ENCODE measurements at regions not wholly inside any gene's neighbourhood (a gene's known extent, or its start where the extent isn't known, plus 50 kb on each side); places are given as distances from the start of the nearest gene placed in this dataset.

DNA sequence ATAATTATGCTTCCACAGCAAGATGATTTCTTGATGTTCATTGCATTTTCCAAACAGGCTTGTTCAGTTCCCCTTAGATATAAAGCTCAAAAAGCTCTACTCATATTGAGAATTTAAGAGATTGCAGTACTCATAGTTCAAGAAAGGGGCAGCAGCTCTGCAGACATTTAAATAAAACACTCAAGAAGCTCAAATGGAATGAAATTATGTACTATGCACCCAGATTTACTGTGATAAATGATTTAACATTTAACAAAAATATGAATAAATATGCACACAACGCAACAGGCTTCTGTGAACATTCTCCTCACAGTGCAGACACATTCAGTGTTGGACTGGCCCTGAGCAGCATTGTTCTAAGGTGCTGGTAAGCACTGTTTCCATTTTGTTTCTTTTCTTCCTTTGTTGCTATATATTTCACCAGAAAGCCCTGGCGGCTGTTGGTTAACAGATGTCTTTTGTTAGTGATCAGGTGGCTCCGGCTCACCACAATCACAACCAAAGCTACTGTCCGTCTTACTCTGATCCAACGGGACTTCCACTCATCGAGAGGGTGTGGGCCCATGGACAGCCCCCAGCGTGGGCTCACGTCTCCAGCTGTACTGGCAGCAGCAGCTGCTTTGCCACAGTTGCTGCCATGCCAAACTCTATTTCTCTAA lies 1440.3 kb downstream of the NCAM2 start:
- intact Hi-C loops (cut with DNase I): no loop called here
- no peak for ATAC-seq
- no peak for DNase-seq (ENCODE audit: low spot score)

DNA sequence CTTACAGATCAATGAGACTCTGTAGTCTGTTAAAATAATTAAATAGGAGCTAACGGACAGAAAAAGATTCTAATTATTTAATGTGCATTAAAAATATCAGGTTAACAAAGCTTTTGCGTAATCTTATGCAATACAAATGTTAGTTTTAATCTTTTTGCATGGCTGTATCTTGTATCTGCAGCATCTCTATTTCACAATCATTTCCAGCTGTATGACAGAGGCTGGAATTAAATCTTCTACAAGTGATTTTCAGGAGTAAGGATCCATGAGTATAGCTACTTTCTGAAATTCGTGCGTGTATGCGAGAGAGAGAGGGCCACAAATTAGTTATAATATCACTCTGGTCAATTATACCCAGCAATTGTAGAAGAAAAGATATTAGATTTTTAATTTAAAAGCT lies 1446.8 kb downstream of the NCAM2 start:
- intact Hi-C loops (cut with DNase I): no loop called here
- DNase-seq (ENCODE audit: low spot score) (no peak), ATAC-seq (no peak)

DNA sequence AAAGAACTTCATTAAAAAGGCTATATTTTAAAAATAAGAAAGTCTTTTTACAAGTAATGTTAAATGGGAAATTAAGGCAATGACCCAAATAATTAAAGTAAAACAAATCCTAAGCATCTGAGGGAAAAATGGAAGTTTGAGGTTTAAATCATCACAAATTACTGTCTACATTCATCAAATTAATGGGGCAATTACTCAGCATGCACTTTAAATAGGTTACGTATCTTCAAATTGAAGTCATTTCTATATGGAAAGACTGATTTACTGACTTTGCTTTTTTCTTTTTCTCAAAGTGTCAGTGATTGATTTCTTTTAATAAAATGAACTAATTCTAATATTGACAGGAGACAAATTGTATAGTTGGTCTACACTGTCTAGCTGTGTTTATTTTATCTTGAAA lies 1452.3 kb downstream of the NCAM2 start:
- ATAC-seq (no peak), DNase-seq (ENCODE audit: low spot score) (no peak)
- intact Hi-C loops (cut with DNase I): no loop called here

DNA sequence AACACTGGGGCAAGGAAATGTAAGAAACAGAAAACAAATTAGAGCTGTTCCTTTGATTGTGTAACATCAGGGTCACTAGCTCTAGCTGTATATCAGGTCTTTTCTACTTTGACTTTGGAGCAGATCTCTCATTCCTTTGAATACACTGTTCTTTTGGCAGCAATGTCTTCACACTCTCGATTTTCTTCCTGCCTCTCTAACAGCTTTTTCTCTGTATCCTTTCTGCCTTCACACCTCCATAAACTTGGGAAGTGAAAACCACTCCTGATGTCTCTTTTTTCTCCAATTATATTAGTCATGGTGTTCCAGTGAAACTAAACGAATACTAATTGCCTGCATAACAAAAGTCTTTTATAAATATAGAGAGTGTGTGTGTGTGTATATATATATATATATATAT lies 1458.0 kb downstream of the NCAM2 start:
- ATAC-seq: no peak
- intact Hi-C loops (cut with DNase I): no loop called here
- no peak for DNase-seq (ENCODE audit: low spot score)

DNA sequence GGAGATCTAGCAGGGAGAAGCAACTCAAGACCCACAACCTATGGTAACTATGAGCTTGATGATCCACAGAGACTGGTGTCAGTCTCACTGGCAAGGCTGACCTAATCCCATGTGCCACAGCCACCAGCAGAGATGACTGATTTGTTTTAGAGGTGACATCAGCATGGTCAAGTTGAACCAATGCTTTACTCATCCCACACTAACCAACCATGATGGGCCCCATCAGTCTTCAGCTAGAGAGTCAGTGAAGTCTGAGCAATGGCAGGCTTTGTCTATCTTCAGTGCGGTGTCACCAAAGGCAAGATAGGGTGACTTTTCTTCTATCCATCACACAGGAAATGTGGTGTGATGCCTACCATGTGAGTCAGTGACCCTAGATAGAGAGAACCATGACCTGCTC lies 1470.7 kb downstream of the NCAM2 start:
- intact Hi-C loops (cut with DNase I): no loop called here
- no peak for DNase-seq (ENCODE audit: low spot score)
- ATAC-seq: no peak

DNA sequence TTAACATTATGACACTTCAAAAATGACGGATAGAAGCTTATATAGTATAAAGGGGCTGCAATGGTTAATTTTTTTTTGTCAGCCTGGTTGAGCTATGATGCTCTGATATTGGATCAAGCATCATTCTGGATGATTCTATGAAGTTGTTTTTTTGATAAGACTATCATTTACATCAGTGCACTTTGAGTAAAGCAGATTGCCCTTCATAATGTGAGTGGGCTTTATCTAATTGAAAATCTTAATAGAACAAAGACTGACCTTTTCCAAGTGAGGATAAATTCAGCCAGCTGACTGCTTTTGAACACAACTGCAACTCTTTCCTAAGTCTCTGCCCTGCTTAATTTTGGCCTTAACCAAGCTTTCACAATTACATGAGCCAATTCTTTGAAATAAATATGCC lies 1476.2 kb downstream of the NCAM2 start:
- intact Hi-C loops (cut with DNase I): no loop called here
- ATAC-seq: no peak
- DNase-seq (ENCODE audit: low spot score): no peak

DNA sequence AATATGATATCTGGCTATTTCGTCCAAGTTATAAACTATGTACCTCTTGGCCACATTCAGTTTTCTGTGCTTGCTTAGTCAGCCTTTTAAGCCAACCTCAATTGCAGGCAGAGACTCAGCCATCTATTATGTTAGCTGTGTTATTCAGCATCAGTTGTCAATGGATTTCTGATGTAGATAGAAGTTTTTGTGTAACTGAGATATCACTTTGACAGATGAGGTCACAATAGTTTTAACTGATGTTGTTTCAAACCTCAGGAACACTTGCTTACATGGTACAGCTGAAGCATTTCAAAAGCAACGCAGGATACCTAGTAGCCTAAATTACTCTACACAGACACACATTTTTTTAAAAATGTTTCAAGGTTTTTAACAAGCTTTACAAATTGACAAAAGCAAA lies 1478.0 kb downstream of the NCAM2 start:
- intact Hi-C loops (cut with DNase I): no loop called here
- no peak for ATAC-seq

DNA sequence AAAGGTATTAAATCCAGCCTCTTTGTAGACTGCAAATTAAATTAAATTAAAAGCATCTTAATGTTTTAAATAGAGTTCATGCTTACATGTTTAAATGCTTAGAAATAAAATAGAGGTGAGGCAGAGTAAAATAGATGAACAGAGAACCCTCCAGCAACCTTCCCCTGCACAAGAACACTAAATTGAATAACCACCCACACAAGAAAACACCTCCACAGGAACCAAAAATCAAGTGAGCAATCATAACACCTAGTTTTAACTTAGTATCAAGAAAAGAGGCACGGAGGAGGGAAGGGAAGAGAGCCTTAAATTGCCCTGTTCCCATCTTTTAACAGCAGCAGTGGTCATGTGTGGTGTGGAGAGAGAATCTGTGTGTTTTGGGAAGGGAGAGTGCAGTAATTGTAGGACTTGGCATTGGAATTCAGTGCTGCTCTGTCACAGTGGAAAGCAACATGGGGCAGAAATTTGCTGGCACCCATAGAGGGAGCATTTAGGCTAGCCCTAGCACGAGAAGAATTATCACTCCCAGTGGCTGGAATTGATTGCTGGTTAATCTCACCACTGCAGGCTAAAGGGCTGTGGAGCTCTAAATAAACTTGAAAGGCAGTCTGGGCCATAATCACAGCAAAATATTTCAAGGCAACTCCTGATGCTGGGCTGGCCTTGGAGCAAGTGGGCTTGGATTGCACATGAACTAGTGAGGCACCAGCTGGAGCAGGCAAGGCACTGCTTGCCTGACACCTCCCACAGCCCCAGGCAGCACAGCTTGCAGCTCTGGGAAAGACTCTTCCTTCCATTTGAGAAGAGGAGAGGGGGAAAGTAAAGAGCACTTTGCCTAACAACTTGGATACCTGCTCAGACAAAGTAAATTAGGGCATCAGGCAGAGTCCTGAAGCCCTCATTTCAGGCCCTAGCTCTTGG lies 1478.8 kb downstream of the NCAM2 start:
- no peak for ATAC-seq
- DNase-seq (ENCODE audit: low spot score): no peak
- intact Hi-C loops (cut with DNase I): no loop called here

More for the DNA sequence above, 1478.0 kb downstream of the NCAM2 start:
- no peak for DNase-seq (ENCODE audit: low spot score)

DNA sequence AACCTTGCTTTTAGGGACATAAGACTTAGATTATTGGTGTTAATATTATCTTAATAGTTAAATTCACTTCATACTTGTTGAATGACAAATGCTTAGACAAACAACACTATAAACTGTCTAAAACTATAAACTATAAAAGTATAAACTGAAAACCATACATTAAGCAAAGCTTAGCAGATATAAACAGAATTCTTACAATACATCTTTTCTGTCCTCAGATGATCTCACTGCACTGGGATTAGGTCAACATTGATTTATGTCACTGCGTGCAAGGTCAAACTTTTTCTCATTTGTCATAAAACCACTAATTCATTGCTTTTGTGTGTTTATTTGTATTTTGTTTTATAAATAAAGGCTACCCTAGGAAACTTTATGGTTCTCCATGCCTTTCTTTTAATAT lies 1491.8 kb downstream of the NCAM2 start:
- intact Hi-C loops (cut with DNase I): no loop called here
- DNase-seq (ENCODE audit: low spot score) (no peak), ATAC-seq (no peak)

DNA sequence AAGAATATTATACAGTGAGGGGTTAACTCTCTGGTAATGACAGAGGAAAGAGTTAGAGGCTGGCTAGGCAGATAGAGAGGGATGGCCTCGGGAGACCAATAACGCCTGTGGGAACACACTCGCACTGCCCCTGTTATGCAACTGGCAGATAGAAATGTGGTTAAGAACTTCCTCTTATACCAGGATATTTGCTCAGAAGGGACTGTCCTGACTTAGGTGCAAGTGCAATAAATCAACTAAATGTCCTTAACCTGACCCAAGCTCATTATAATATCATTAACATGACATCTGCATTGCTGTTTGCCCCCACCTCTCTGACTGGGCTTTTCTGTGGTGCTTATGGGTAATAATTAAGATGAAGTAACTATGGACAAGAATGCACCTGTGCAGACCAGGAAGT lies 1518.0 kb downstream of the NCAM2 start:
- DNase-seq (ENCODE audit: low spot score) (no peak), ATAC-seq (no peak)
- intact Hi-C loops (cut with DNase I): no loop called here

DNA sequence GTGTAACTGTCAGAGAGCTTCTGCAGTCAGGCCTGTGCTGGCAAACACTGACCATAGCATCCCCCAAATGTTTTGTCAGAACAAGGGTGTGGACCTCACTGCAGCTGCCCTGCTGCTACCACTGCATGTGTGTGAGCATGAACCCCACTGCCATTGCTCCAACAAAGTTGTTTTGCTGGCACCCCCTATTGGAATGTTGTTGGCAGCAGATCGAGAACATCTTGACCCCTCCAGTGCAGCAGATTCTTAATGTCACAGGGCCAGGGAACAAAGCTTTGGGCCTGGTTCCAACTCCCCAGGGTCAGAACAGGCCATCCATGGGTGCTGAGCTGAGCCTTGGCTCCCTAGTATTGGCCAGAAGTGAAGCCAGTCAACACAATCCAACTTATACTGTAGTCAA lies 1537.4 kb downstream of the NCAM2 start:
- DNase-seq (ENCODE audit: low spot score) (no peak), ATAC-seq (no peak)
- intact Hi-C loops (cut with DNase I): no loop called here

DNA sequence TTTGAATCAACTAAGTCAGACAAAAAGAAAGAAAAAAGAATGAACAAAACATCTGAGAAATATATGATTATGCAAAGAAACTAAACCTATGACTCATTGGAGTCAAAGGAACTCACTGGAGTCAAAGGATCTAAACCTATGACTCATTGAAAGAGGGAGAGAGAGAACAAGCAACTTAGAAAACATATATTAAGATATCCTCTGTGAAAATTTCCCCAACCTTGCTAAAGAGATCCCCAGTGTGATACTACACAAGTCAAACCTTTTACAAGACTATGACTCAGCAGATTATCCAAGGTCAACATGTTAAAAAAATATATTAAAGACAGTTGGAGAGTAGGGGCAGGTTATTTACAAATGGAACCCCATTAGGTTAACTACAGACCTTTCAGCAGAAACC lies 1538.3 kb downstream of the NCAM2 start:
- no peak for DNase-seq (ENCODE audit: low spot score)
- ATAC-seq: no peak
- intact Hi-C loops (cut with DNase I): no loop called here

DNA sequence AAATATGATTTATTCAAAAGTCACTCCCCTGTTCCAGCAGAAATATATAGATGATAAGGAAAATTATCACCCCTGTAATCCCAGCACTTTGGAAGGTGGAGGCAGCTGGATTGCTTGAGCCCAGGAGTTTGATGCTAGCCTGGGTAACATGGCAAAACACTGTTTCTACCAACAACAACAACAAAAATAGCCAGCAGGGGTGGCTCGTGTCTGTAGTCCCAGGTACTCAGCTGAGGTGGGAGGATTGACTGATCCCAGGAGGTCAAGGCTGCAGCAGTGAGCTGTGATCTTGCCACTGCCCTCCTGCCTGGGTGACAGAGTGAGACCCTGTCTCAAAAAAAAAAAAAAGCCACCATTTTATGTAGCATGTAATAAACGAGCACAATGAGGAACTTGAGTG lies 1546.5 kb downstream of the NCAM2 start:
- intact Hi-C loops (cut with DNase I): no loop called here
- no peak for ATAC-seq
- no peak for DNase-seq (ENCODE audit: low spot score)

DNA sequence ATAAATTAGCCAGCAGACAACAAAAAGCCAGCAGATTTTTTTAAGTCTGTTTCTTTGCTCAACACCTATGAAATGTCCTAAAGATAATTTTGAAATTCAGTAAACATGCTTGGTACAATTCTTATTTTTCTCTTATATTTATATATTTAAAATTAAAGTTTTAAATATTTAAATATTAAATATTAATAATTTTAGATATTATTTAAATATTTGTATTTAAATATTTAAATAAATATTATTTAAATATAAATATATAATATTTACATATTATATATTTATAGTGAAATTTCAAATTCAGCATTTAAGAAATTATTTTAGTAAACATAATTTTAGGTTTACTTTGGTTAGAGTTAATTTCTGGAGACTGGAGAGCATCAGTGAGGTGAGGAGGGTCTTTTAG lies 1554.2 kb downstream of the NCAM2 start:
- ATAC-seq: no peak
- DNase-seq (ENCODE audit: low spot score): no peak
- intact Hi-C loops (cut with DNase I): loop anchor here (5.0 kb wide), 1 partner anchor 325 kb away; no protein-coding TSS in a partner anchor

DNA sequence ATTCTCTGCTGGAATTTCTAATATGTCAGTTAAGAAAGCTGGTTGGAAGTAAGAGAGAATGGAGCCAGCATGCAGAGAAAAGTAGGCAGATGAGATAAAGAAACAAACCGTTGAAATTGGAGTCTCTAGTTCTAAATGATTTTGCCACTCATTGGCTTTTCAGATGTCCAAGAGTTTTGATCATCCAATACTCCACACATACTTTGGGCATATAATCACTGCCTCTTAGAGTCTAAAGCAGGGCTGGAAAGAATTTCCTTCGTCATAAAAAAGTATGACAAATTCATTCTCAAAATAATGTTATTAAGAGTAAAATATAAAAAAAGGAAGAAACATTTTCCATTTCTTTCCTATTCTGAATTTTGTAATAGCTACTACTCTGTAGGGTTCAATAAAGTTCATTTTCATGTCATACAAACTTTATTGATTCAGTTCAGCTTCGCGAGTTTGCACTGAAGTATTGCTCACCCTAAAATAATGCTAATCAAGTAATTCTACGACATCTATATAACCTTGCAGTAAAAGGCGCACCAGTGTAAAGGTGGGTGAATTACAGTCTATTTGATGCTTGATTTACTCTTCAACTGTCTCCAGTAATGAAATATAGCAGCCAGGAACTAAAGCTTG lies 1556.6 kb downstream of the NCAM2 start:
- no peak for ATAC-seq
- DNase-seq (ENCODE audit: low spot score): no peak
- intact Hi-C loops (cut with DNase I): loop anchor here (5.0 kb wide), 1 partner anchor 328 kb away; no protein-coding TSS in a partner anchor

DNA sequence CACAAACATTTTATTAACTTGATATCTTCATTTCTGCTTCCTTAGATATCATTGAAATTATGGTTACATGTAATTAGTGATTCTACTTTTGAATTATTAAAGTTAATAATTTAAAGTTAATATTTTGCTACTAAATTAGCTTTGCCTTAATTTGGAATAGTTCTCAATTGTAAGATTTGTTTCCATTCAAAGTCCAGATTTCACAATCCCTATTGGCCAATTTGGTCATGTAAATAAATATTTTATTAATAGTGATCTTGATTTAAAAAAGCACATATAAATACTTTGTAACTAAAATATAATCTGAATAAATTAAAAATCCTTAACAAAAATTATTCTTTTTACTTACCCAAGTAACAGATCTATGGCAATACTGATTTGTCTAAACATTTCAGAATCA lies 1558.6 kb downstream of the NCAM2 start:
- DNase-seq (ENCODE audit: low spot score): no peak

DNA sequence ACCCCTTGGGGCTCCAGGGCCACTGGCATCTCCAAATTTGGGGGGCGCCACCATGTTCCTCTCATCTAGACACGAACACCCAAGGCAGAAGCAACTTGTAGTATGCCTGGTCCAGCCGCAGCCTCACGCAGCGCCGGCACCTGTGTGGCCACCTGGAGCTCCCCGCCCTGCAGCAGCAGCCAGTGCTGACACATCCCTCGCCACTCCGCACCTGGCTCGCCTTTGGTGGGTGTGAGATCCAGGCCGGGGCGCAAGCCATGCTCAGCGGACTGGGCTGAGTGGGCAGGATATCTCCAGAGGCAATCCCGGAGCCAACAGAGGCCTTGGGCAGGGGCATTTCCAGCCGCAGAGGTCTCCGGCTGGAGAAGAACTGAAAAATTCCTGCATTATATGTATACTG lies 1563.7 kb downstream of the NCAM2 start:
- DNase-seq (ENCODE audit: low spot score) (no peak), ATAC-seq (no peak)
- intact Hi-C loops (cut with DNase I): no loop called here

More for the DNA sequence above, 1558.6 kb downstream of the NCAM2 start:
- intact Hi-C loops (cut with DNase I): no loop called here
- no peak for ATAC-seq

DNA sequence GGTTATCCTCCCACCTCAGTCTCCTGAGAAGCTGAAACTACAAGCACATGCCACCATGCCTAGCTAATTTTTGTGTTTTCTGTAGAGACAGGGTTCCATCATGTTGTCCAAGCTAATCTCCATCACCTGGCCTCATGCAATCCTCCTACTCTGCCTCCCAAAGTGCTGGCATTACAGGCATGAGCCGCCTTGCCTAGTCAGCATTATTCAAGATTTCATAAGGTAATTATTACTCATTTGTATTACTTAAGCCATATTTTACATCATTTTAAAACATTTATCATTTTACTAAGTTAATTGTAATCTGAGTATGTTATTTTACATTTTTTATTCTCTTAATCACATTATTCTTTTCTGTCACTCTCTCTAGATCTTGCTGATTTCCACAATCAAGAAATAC lies 1575.6 kb downstream of the NCAM2 start:
- DNase-seq (ENCODE audit: low spot score) (no peak), ATAC-seq (no peak)
- intact Hi-C loops (cut with DNase I): no loop called here

DNA sequence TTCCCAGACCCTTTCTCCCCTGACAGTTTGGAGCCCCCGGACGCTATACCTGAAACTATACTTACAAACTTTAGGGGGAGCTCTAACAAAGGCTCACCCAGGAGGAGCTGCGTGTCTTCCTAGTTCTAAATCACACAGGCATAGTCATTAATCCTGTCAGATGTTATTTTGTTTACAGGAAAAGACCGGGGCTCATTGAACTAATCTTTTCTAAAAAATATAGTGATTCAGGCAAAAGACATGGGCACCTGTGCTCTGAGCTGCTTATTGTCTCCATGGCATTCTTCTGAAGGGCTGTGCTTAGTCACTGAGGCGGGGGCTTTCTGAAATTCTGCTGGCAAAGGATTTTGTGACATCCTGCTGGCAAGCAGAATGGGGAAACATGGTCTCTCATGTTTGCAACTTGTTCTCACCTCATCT lies 1577.0 kb downstream of the NCAM2 start:
- DNase-seq (ENCODE audit: low spot score) (no peak), ATAC-seq (no peak)
- intact Hi-C loops (cut with DNase I): no loop called here

DNA sequence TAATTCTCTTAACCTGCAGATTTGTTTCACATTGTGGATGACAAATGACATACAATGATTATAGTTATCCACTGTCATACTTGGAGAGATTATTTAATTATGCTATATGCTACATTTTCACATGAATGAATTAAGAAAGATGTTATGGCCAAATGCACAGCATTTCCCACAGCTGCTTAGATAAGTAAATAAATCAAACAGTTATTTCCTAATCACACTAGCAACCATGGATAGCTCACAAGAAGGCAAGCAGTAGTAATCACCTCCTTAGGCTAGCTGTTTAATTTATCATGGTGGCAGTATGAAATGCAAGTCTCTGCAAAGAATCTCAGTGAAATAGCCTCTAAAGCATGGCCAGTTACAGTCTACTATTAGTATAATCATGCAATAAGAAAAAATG lies 1581.5 kb downstream of the NCAM2 start:
- ATAC-seq (no peak), DNase-seq (ENCODE audit: low spot score) (no peak)
- intact Hi-C loops (cut with DNase I): no loop called here
